ENCODE measurements at regions not wholly inside any gene's neighbourhood (a gene's known extent, or its start where the extent isn't known, plus 50 kb on each side); places are given as distances from the start of the nearest gene placed in this dataset.
A peak's percentile ranks its signal among the peaks of the same experiment; 100 is the strongest.
"Not testable (repeated sequence)": the region's sequence is repeated elsewhere in the genome, so short reads cannot be mapped to it uniquely, and the experiment has no call there.

DNA sequence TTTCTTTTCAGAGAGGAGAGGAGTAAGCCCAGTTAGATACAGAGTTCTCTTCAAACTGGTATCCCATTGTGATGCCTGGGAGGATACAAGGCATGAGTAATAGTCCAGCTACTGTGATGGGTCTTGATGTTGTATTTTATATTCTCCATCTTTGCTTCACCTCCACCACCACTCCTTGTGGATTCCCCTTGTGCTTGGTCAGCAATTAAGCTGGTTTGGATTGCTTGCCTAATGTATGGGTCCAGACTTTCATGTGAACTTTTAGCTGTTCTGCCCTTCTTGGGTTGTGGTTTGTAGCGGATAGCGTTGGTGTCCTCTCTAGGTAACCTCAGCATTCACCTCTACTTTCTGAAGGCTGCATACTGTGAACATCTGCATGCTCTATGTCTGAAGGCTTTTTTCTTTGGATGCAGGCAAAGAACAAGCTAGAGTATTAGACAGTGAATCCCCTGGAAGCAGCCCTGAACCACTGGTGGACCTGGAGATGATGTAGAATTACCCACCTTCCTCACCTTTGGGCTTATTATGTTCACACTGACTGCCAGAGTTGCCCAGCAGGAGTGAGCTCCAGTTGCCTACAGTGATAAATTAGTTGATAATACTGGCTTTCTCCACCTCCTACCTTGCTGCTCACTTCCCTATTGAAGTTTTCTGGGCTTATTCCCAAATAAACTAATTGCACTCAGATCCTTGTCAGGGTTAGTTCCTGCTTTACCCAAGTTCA is 126.5 kb upstream of the MTPN start:
- DNase-seq: no peak

DNA sequence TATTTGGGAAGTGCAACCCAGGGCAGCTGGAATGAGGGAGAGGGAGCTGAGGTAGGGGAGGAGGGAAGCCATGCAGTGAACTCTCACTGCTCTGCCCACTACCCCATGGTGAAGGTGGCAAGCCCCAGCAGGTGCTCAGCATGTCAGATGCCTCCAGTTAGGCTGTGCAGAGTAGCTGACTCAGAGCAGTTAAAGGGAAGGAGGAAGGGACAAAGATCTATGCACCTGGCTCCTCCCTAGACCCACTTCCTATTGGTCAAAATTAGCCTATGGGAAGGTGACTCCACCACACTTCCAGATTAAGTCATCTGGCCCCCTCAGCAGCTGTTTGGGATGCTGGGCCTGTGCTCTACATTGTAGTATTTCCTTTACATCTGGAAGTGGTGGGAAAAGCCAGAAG is 125.7 kb upstream of the MTPN start:
- DNase-seq: no peak

- DNase-seq: not testable (repeated sequence)
Measured at GRCh38 chr7:136092714-136093113, 115.6 kb upstream of the MTPN start.

DNA sequence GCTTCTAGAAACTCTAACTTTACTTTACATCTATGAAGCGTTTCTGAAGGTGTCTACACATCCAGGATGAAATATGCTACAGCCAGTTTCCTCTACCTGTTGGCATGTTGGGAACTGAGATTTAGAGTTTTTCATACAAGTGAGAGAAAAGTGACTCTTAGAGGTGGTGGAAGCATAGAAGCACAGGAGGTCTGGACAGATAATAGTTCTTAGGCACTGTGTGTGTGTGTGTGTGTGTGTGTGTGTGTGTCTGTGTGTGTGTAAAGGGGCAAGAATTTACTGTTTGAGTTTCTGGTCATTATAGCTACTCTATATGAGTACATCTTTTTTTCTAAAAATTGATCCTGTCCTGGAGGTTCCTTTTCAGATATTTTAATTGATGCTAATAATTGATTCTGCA is 110.7 kb upstream of the MTPN start:
- DNase-seq: no peak

DNA sequence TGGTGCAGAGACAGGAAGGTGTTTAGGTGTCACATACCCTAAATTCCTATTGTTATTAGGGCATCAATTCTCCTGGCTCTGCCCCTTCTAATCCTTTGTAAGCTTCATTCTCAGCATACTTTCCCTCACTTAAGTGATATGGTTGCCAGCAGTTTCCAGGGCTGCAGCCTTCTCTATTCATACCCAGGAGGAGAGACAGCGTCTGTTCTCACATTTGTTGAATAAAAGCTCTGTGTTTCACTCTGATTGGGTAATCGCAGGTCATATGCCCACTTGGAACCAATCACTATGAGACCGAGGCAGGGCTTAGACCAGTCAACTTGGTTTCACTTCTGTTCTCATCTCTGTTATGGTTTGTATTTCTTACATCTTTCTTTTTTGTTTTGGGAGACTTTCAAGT is 109.6 kb upstream of the MTPN start:
- no peak for DNase-seq

DNA sequence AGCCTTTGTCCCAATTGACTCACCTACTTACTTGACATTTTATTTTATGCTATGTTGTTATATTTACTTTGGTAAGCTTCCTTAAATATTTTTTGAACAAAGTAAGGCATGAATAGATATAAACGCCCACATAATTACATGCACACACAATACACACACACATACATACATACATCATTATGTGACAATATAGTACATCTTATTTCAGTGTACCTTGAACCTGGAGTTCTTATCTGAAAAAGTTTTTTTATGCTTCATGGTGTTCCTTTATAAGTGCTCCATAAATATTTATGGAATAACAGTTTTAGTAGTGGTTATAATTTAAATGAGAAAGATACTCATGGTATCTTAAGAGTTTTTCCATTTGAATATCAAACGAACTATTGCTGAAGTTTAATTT is 102.8 kb upstream of the MTPN start:
- DNase-seq: no peak

DNA sequence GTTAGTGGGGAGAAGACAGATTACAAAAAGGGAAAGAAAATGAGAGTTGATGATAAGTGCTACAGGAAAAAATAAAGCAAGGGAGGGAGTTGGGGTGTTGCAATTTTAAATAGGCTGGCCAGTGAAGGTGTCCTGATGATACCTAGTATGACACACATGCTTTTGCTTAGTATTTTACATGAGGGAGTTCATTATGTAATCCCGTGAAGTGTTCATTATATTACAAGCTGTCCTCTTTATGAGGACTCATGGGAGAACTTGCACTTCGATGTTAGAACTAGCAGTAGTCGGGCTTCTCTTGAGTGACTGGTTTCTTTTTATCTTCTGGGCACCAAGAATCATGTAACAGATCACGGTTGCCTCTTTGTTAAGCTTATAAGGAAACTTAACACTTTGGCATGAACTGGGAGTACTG is 102.3 kb upstream of the MTPN start:
- DNase-seq: no peak

GRCh38 chr7:136079066-136079465 is 101.9 kb upstream of the MTPN start:
- no peak for DNase-seq

GRCh38 chr7:136078630-136079029 is 101.5 kb upstream of the MTPN start:
- no peak for DNase-seq

DNA sequence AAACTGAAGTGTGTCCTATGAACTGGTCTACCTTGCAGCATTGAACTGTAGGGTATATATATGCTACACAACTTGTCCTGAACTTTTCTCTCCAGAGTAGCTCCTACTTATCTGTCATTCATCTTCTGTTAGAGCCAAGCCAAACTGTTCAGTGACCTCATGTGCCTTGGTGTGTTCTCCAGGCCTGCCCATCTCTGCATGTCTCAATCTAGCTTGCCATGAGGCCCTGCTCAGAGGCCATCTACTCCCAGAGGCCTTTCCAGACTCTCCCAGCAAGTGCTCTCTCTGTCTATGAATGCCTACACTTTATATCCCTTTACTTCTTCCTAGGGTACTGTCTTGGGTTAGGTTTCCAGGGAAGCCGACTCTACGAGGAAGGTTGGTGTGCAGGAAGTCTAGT is 99.8 kb upstream of the MTPN start:
- DNase-seq: no peak

DNA sequence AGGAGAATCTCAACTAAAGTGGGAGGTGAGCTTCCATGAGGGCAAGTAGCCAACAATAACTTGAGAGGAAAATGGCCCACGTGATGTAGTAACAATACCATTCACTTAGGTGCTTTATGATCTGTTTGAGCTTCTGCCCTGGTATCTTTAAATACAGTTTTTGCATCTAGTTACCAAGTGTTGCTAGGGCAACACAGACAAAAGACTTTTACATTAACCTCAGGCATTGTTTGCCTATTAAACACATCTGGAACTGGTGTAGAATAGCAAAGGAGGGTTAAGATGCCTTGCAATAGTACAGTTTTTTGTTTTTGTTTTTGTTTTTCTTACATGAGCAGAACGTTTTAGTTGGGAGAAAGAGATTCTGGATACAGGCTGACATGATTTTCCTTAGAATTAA is 97.7 kb upstream of the MTPN start:
- DNase-seq: no peak

DNA sequence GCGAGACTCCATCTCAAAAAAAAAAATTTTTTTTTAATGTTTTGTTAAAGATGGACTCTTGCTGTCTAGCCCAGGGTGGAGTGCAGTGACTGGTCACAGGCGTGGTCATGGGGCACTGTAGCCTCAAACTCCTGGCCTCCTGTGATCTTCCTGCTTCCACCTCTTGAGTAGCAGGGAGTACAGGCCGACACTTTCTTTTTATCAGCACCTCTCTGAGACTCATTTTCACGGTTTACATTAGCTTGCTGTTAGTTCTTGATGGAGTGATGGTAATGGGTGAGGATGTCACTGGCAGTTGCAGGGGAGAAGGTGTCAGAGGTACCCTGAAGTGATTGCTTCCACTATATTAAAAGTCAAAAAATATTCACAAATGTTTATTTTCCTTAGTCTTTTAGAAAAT is 95.3 kb upstream of the MTPN start:
- no peak for DNase-seq

DNA sequence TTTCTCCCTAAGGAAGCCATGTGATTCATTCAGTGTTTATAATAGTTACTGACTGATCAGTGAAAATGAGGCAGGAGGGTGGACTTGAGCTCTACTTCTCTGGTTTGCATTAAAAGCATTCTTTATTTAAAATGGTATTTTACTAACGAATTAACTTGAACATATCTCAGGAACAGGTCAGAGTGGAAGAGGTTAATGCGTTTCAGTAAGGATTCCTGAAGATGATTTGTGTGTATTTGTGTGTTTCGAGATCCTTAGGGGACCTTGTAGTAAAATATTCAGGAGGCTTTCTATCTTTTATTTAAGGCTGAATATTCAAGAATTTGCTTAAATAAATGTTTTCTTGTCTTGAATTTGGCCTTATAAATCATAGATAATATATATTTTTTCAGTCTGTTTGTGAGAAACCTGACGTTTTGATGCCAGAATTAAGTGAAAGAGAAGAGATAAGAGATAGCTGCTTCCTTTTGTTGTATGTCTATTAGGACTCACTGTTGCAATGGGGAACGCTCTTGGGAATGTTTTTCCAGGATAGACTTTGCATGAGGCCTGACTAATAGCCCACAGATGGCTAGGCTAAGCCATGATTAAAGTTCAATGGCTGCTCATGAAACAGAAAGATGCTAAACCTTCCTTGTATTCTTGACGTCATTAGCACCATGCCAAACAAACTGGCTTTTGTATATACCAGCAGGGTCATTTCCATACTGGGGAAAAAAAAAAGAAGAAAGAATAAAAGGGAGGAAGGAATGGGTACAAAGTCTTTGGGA is 93.8 kb upstream of the MTPN start:
- no peak for DNase-seq

- no peak for DNase-seq
Measured at GRCh38 chr7:136069840-136070529, 92.8 kb upstream of the MTPN start.

DNA sequence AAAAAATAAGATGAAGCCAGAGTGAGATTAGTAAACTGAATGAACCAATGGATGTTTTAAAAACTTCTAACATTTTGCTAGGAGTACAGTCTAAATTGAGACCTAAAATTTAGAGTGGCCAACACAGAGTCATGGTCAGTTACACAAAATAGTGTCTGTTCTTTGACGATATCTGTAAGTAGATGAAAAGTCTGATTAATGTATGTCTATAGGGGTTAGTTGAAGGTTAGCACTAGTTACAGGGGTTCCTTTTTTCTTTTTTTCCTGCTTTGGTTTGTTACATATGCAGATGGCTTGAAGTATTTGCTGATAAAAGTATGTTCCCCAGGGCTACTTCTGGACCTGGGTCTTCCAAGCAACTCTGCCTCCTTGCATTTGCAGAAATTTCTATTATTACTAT is 90.1 kb upstream of the MTPN start:
- no peak for DNase-seq

GRCh38 chr7:136066304-136067143 is 89.4 kb upstream of the MTPN start:
- DNase-seq: no peak

GRCh38 chr7:136064627-136065237 is 87.6 kb upstream of the MTPN start:
- DNase-seq: no peak

DNA sequence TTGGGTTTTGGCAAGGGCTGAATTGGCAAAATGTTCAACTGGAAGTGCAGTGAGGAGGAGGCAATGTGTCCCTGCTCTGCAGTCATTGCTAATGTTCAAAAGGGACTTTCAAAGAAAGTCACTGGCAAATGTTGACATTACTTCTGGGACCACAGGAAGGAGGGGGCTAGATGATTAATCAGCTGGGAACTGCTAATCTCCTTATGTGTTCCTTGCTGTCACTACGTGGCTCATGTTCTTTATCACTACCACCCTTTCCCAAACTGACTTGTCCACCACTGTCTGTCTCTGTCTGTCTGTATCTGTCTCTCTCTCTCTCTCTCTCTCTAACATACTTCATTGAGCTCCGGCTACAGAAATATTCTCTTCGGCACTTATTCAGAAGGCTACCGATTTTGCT is 86.9 kb upstream of the MTPN start:
- peak in 1 of 2 experiments; percentile 11 for DNase-seq

- DNase-seq: no peak
Measured at GRCh38 chr7:136063326-136063666, 86.1 kb upstream of the MTPN start.

DNA sequence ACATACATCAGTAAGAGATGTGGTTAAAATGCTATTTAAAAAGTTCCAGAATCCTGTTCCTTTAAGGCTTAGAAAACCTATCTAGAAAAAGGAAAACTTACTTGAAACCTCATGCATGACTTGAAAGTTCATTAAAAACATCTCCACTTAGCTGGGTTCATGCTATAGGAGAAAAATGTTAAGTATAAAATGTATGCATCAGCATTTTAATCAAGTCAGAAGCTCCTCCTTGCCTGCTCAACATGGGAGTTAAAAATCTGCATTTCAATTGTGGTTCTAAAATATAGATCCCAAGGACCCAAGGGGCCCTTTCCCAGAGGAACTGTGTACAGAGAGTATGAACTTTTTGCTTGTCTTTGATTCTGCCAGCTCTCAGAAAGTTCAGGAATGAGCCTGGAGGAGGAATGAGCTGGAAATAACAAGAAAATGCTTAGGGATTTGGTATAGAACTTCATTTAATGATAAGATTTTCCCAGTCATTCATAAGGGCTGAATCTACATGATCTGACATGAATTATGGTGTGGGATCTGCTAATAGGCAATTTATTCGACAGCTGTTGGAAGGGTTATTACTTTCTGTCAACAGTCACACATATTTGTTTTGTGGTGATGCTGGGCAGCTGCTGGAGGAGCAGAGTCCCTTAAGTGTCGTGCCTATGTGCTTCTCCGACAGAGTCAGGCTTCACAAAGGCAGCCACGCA is 85.6 kb upstream of the MTPN start:
- no peak for DNase-seq

- DNase-seq: no peak
Measured at GRCh38 chr7:136061433-136061832, 84.3 kb upstream of the MTPN start.

GRCh38 chr7:136058546-136058945 is 81.4 kb upstream of the MTPN start:
- no peak for DNase-seq
